Liver (tissue), 8 donors: ENCODE measurements at regions not wholly inside any gene's neighbourhood (a gene's known extent, or its start where the extent isn't known, plus 50 kb on each side); places are given as distances from the start of the nearest gene placed in this dataset.

Experiments
- DNase-seq: peaks from one replicate; pipeline ENCODE4 v3.0.0-alpha.2; 2017; ENCODE audit warnings: low spot score
- H3K27ac ChIP-seq, 2 donors: one replicate each; pipeline ENCODE4 v1.7.0; 2013; ENCODE audit warnings: inconsistent platforms in 2 of 2, low read length in 2 of 2, control low read depth in 1 of 2, low read depth in 1 of 2, mild to moderate bottlenecking in 1 of 2
- H3K27me3 ChIP-seq, 4 donors: one replicate each; pipeline versions ENCODE4 v1.6.1 to v1.7.0; 2013; ENCODE audit warnings: low read length in 3 of 4, inconsistent platforms in 1 of 4, mild to moderate bottlenecking in 1 of 4, moderate library complexity in 1 of 4; ENCODE audit not compliant: control insufficient read depth in 4 of 4, insufficient read depth in 4 of 4
- H3K36me3 ChIP-seq, 4 donors: one replicate each; pipeline versions ENCODE4 v1.6.1 to v1.7.0; 2013; ENCODE audit warnings: low read length in 3 of 4, mild to moderate bottlenecking in 3 of 4, low read depth in 1 of 4, moderate library complexity in 1 of 4; ENCODE audit not compliant: control insufficient read depth in 4 of 4, insufficient read depth in 3 of 4
- H3K4me1 ChIP-seq, 4 donors: one replicate each; pipeline versions ENCODE4 v1.6.1 to v1.7.0; 2013; ENCODE audit warnings: low read length in 3 of 4, mild to moderate bottlenecking in 3 of 4, moderate library complexity in 1 of 4; ENCODE audit not compliant: control insufficient read depth in 4 of 4, insufficient read depth in 4 of 4
- H3K4me3 ChIP-seq, 3 donors: one replicate each; pipeline versions ENCODE4 v1.6.1 to v1.7.0; 2013; ENCODE audit warnings: low read length in 3 of 3, control low read depth in 1 of 3, low read depth in 1 of 3, mild to moderate bottlenecking in 1 of 3
- H3K9ac ChIP-seq, 2 donors: one replicate each; pipeline ENCODE4 v1.7.0; 2013; ENCODE audit warnings: low read length in 2 of 2, mild to moderate bottlenecking in 2 of 2, moderate library complexity in 2 of 2, control low read depth in 1 of 2, low read depth in 1 of 2
- H3K9me3 ChIP-seq, 4 donors: one replicate each; pipeline versions ENCODE4 v1.6.1 to v1.7.0; 2013; ENCODE audit warnings: low read length in 3 of 4; ENCODE audit not compliant: control insufficient read depth in 4 of 4
- ATF3 ChIP-seq: IDR thresholded peaks from 2 replicates; pipeline ENCODE4 v1.6.1; 2016; ENCODE audit warnings: antibody characterized with exemption
- CTCF ChIP-seq: fragments of 150-350 bp; IDR thresholded peaks from 2 replicates; pipeline ENCODE4 v1.5.1; 2017; ENCODE audit warnings: improper control_type of control experiment, low read depth, low read length; ENCODE audit not compliant: missing input control
- EGR1 ChIP-seq, 2 donors: IDR thresholded peaks; 2 replicates each; pipeline ENCODE4 v1.6.1; 2016 to 2018; ENCODE audit warnings: antibody characterized with exemption in 2 of 2, low read depth in 2 of 2
- FOXA1 ChIP-seq: IDR thresholded peaks from 2 replicates; pipeline ENCODE4 v1.6.1; 2016; ENCODE audit warnings: antibody characterized with exemption
- FOXA2 ChIP-seq: IDR thresholded peaks from 2 replicates; pipeline ENCODE4 v1.6.1; 2016; ENCODE audit warnings: antibody characterized with exemption
- GABPA ChIP-seq, 2 donors: IDR thresholded peaks in 1 of 2; conservative IDR thresholded peaks in 1 of 2; 2 replicates each; pipeline ENCODE4 v1.6.1; 2016; ENCODE audit warnings: antibody characterized with exemption in 2 of 2, mild to moderate bottlenecking in 1 of 2, moderate library complexity in 1 of 2
- HNF4A ChIP-seq, 2 donors: conservative IDR thresholded peaks; 2 replicates each; pipeline ENCODE4 v1.6.1; 2016; ENCODE audit warnings: antibody characterized with exemption in 2 of 2, mild to moderate bottlenecking in 2 of 2
- HNF4G ChIP-seq: IDR thresholded peaks from 2 replicates; pipeline ENCODE4 v1.6.1; 2016; ENCODE audit warnings: antibody characterized with exemption
- MAX ChIP-seq: IDR thresholded peaks from 2 replicates; pipeline ENCODE4 v1.6.1; 2016; ENCODE audit warnings: antibody characterized with exemption
- NR2F2 ChIP-seq: IDR thresholded peaks from 2 replicates; pipeline ENCODE4 v1.6.1; 2016; ENCODE audit warnings: antibody characterized with exemption
- RAD21 ChIP-seq, 2 donors: IDR thresholded peaks; 2 replicates each; pipeline ENCODE4 v1.6.1; 2016; ENCODE audit warnings: antibody characterized with exemption in 2 of 2, mild to moderate bottlenecking in 2 of 2
- REST ChIP-seq: IDR thresholded peaks from 2 replicates; pipeline ENCODE4 v1.6.1; 2016; ENCODE audit warnings: antibody characterized with exemption, mild to moderate bottlenecking
- RXRA ChIP-seq, 2 donors: IDR thresholded peaks; 2 replicates each; pipeline ENCODE4 v1.6.1; 2017 to 2018; ENCODE audit warnings: antibody characterized with exemption in 2 of 2, mild to moderate bottlenecking in 1 of 2
- SP1 ChIP-seq: IDR thresholded peaks from 2 replicates; pipeline ENCODE4 v1.6.1; 2018; ENCODE audit warnings: antibody characterized with exemption, mild to moderate bottlenecking
- YY1 ChIP-seq: IDR thresholded peaks from 2 replicates; pipeline ENCODE4 v1.6.1; 2016; ENCODE audit warnings: antibody characterized with exemption, mild to moderate bottlenecking
- WGBS: extraction: QIAGEN DNeasy Blood & Tissue Kit; methylation state at CpG from one replicate; pipeline ENCODE4 v1.1.7; 2013; 5-methylcytosine and 5-hydroxymethylcytosine counted together
- TF ChIP-seq, protein P1 (sequence below): IDR thresholded peaks from 2 replicates; pipeline ENCODE4 v1.6.1; 2016; ENCODE audit warnings: antibody characterized with exemption
- donor health status: healthy.
- donor health status: healthy.
- donor health status: healthy.
- donor health status: healthy.
- donor health status: healthy.

DNA sequence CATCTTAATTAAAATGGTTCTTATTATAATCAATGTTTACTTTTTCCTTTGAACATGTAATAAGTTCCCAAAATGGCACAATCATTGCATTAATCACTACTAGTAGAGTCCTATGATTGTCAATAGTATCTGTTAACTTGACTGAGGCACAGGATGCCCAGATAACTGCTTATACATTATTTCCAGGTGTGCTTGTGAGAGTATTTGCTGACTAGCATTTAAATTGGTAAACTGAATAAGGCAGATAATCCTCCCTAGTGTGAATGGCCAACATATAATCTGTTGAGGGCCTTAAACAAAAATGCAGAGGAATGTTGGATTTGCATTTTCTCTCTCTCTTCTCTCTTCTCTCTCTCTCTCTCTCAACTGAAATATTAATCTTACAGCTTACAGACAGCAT lies 999.3 kb upstream of the TMPRSS15 start:
- no peak for TF ChIP-seq RXRA (IDR thresholded peaks at IDR 0.05)
- no peak for TF ChIP-seq CTCF
- no peak for TF ChIP-seq HNF4G
- TF ChIP-seq EGR1 (IDR thresholded peaks at IDR 0.05; ENCODE audit: low read depth in 2 of 2), result no peak
- no peak for TF ChIP-seq SP1
- TF ChIP-seq HNF4A (conservative IDR thresholded peaks at IDR 0.05), result no peak
- TF ChIP-seq GABPA (IDR thresholded peaks at IDR 0.05 in 1 of 2, conservative IDR thresholded peaks at IDR 0.05 in 1 of 2), result no peak
- no peak for TF ChIP-seq NR2F2
- TF ChIP-seq FOXA1, result no peak
- TF ChIP-seq ATF3, result no peak
- no peak for TF ChIP-seq YY1
- TF ChIP-seq REST, result no peak
- no peak for TF ChIP-seq MAX
- TF ChIP-seq, protein P1, sequence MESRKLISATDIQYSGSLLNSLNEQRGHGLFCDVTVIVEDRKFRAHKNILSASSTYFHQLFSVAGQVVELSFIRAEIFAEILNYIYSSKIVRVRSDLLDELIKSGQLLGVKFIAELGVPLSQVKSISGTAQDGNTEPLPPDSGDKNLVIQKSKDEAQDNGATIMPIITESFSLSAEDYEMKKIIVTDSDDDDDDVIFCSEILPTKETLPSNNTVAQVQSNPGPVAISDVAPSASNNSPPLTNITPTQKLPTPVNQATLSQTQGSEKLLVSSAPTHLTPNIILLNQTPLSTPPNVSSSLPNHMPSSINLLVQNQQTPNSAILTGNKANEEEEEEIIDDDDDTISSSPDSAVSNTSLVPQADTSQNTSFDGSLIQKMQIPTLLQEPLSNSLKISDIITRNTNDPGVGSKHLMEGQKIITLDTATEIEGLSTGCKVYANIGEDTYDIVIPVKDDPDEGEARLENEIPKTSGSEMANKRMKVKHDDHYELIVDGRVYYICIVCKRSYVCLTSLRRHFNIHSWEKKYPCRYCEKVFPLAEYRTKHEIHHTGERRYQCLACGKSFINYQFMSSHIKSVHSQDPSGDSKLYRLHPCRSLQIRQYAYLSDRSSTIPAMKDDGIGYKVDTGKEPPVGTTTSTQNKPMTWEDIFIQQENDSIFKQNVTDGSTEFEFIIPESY, result no peak
- no peak for TF ChIP-seq RAD21 (IDR thresholded peaks at IDR 0.05)
- no peak for TF ChIP-seq FOXA2
- no peak for DNase-seq
- H3K9ac ChIP-seq, result no peak overlapping the region
- no peaks in the 10 kb centered on the region for H3K36me3 ChIP-seq
- no peak overlapping the region for H3K4me3 ChIP-seq
- no peaks in the 10 kb centered on the region for H3K27me3 ChIP-seq
- no peak overlapping the region for H3K27ac ChIP-seq
- no peaks in the 10 kb centered on the region for H3K4me1 ChIP-seq
- H3K9me3 ChIP-seq, result no peaks in the 10 kb centered on the region

- TF ChIP-seq NR2F2, result no peak
- TF ChIP-seq RXRA (IDR thresholded peaks at IDR 0.05), result no peak
- TF ChIP-seq, protein P1, result no peak
- TF ChIP-seq EGR1 (IDR thresholded peaks at IDR 0.05; ENCODE audit: low read depth in 2 of 2), result no peak
- no peak for TF ChIP-seq REST
- TF ChIP-seq YY1, result no peak
- no peak for TF ChIP-seq GABPA (IDR thresholded peaks at IDR 0.05 in 1 of 2, conservative IDR thresholded peaks at IDR 0.05 in 1 of 2)
- no peak for TF ChIP-seq FOXA2
- no peak for TF ChIP-seq CTCF
Observed at GRCh38 chr21:19405326-19405725, 1001.7 kb upstream of the TMPRSS15 start.

More at GRCh38 chr21:19405326-19405725, 1001.7 kb upstream of the TMPRSS15 start:
- Histone ChIP-seq H3K4me1 (no peaks in the 10 kb centered on the region), H3K36me3 (no peaks in the 10 kb centered on the region), H3K27ac (no peak overlapping the region), H3K27me3 (no peaks in the 10 kb centered on the region), H3K9me3 (no peaks in the 10 kb centered on the region), H3K9ac (no peak overlapping the region), H3K4me3 (no peak overlapping the region)
- no peak for DNase-seq
- WGBS, result 54% methylated on average over 2 of the region's 2 CpGs
